Mesodermal cell (in vitro differentiated cells): ENCODE measurements at regions not wholly inside any gene's neighbourhood (a gene's known extent, or its start where the extent isn't known, plus 50 kb on each side); places are given as distances from the start of the nearest gene placed in this dataset.

Source experiments
- H3K27ac ChIP-seq: 2 replicates; pipeline ENCODE4 v1.7.0; 2013; ENCODE audit warnings: mild to moderate bottlenecking, low read depth, low read length, moderate library complexity; ENCODE audit not compliant: severe bottlenecking
- H3K36me3 ChIP-seq: 2 replicates; pipeline ENCODE4 v1.7.1; 2013; ENCODE audit warnings: mild to moderate bottlenecking, low read length, moderate library complexity; ENCODE audit not compliant: control insufficient read depth, insufficient read depth
- H3K4me1 ChIP-seq: one replicate; pipeline ENCODE4 v1.7.1; 2013; ENCODE audit warnings: mild to moderate bottlenecking, low read length; ENCODE audit not compliant: insufficient read depth, control insufficient read depth, poor library complexity, severe bottlenecking
- H3K4me3 ChIP-seq: 2 replicates; pipeline ENCODE4 v1.7.0; 2013; ENCODE audit warnings: low read length, control low read depth, mild to moderate bottlenecking; ENCODE audit not compliant: insufficient read depth, poor library complexity, severe bottlenecking; ENCODE audit errors: extremely low read depth
- H3K9me3 ChIP-seq: 2 replicates; pipeline ENCODE4 v1.7.1; 2013; ENCODE audit warnings: mild to moderate bottlenecking, low read length, moderate library complexity; ENCODE audit not compliant: control insufficient read depth
- WGBS, 2 experiments: methylation state at CpG; one replicate each; pipeline ENCODE4 v1.1.5; 2013; ENCODE audit warnings: missing lambda C conversion rate in 2 of 2; ENCODE audit not compliant: insufficient coverage in 2 of 2; 5-methylcytosine and 5-hydroxymethylcytosine counted together

- WGBS, 2 experiments, result 100% methylated on average over 1 to 2 of the region's 3 CpGs
- Histone ChIP-seq H3K4me3 (no peak overlapping the region), H3K27ac (no peak overlapping the region), H3K4me1 (peaks cover 3% of the 10 kb centered on the region), H3K9me3 (peaks cover 2% of the 10 kb centered on the region), H3K36me3 (no peaks in the 10 kb centered on the region)
These were observed 237.0 kb downstream of the IKZF2 start for GRCh38 chr2:212914392-212914791.

DNA sequence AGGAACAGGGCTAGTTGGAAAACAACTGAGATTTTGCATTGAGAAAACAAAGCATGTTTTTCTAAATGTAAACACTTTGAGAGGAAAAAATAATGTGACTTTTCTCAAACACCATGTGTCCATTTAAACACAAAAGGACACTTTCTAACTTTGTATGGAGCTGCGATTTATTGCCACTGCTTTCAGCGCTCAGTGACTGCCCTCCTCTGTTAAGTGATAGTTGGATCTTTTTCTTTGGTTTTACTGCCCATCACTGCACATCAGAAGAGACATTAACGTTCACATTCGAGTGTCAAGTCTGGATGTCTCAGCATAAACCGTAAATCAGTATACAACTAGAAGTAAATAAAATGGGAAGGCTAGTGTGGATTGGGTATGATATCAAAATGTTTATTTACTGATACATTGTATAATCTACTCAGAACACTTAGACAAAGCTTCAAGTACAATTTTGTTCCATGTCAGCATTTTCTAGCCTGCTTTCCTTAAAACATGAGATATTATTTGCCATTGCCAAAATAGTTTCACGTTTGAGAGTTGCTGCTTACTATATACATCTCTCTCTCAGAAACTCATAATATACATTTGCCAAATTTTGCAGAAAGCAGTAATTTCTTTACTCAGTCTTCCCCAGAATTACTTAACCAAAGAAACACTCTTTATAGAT lies 237.6 kb downstream of the IKZF2 start:
- no peak overlapping the region for H3K4me3 ChIP-seq
- 94 to 100% methylated on average over 1 to 3 of the region's 6 CpGs for WGBS, 2 experiments
- no peak overlapping the region for H3K27ac ChIP-seq
- H3K9me3 ChIP-seq, result peaks cover 5% of the 10 kb centered on the region
- H3K4me1 ChIP-seq, result peaks cover 3% of the 10 kb centered on the region
- H3K36me3 ChIP-seq, result no peaks in the 10 kb centered on the region

GRCh38 chr2:212912445-212913103 lies 238.8 kb downstream of the IKZF2 start:
- H3K9me3 ChIP-seq, result peaks cover 5% of the 10 kb centered on the region
- no peak overlapping the region for H3K27ac ChIP-seq
- H3K4me1 ChIP-seq, result peaks cover 3% of the 10 kb centered on the region
- H3K36me3 ChIP-seq, result no peaks in the 10 kb centered on the region
- no peak overlapping the region for H3K4me3 ChIP-seq
- 74 to 100% methylated on average over 3 to 4 of the region's 7 CpGs for WGBS, 2 experiments

GRCh38 chr2:212911011-212911410 lies 240.4 kb downstream of the IKZF2 start:
- Histone ChIP-seq H3K36me3 (no peaks in the 10 kb centered on the region), H3K9me3 (peaks cover 5% of the 10 kb centered on the region), H3K27ac (peak overlapping the region; percentile 39), H3K4me1 (peaks cover 4% of the 10 kb centered on the region), H3K4me3 (no peak overlapping the region)
- 90 to 100% methylated on average over 1 to 2 of the region's 4 CpGs for WGBS, 2 experiments

DNA sequence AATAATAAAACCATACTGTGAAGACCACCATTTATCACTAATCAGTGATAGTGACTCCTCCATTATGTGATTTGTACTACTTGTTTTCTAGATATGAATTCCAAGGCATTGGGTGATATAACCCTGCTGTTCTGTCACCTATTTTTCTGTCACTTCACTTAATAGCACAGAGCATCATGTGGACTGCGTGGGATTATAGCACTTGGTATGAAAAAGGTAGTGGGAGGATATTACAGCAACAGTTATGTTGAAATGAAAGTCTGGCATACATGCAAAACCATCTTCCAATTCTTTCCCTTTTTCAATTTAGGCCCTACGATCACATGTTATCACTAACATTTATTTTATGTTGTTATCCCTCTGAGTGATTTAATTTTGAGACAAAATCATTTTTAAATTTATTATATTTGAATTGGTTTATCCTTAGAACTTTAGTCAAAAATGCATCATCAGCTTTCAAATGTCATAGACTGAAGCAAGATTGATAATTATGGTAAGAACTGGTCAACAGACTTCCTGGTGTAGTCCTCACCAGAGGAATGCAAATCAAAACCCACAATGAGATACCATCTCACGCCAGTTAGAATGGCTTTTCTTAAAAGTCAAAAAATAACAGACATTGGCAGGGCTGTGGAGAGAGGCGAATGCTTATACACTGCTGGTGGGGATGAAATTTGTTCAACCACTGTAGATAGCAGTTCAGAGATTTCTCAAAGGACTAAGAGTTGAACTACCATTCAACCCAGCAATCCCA lies 242.6 kb downstream of the IKZF2 start:
- no peaks in the 10 kb centered on the region for H3K36me3 ChIP-seq
- peaks cover 5% of the 10 kb centered on the region for H3K9me3 ChIP-seq
- WGBS, 2 experiments, result 83% methylated on average over 1 of the region's 4 CpGs; no CpG with 5 or more reads in 1 of the 2 experiments
- peaks cover 11% of the 10 kb centered on the region for H3K4me1 ChIP-seq
- no peak overlapping the region for H3K27ac ChIP-seq
- H3K4me3 ChIP-seq, result no peak overlapping the region

GRCh38 chr2:212908031-212908430 lies 243.4 kb downstream of the IKZF2 start:
- Histone ChIP-seq H3K4me3 (no peak overlapping the region), H3K4me1 (peaks cover 8% of the 10 kb centered on the region), H3K27ac (no peak overlapping the region), H3K9me3 (peaks cover 5% of the 10 kb centered on the region), H3K36me3 (no peaks in the 10 kb centered on the region)
- WGBS, 2 experiments, result 97 to 100% methylated on average over 3 to 4 of the region's 5 CpGs

GRCh38 chr2:212906620-212907019 lies 244.8 kb downstream of the IKZF2 start:
- Histone ChIP-seq H3K27ac (no peak overlapping the region), H3K9me3 (peaks cover 5% of the 10 kb centered on the region), H3K36me3 (no peaks in the 10 kb centered on the region), H3K4me1 (peaks cover 8% of the 10 kb centered on the region), H3K4me3 (no peak overlapping the region)
- no CpG with 5 or more reads among the region's 5 CpGs for WGBS, 2 experiments

- Histone ChIP-seq H3K4me3 (no peak overlapping the region), H3K4me1 (peaks cover 8% of the 10 kb centered on the region), H3K9me3 (peaks cover 5% of the 10 kb centered on the region), H3K27ac (no peak overlapping the region), H3K36me3 (no peaks in the 10 kb centered on the region)
- WGBS, 2 experiments, result 92 to 93% methylated on average over 2 to 4 of the region's 6 CpGs
These were observed 245.7 kb downstream of the IKZF2 start for GRCh38 chr2:212905640-212906201.

DNA sequence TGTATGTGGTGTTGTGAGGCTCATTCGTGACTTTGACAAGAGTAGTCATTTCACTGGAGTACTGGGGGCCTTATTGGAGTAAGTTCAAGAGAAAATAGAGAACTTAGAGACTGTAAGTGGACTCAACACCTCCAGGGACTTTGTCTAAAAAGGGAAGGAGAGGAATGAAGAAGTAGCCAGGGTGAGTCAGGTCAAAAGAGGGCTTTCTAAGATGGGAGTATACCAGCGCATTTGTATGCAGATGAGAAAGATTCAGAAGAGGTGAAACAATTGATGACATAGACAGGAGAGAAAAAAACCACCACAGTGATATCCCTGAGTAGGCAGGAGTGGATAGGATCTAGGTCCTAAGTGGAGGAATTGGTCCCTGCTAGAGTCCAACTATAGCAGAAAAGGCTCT lies 246.8 kb downstream of the IKZF2 start:
- Histone ChIP-seq H3K9me3 (peaks cover 5% of the 10 kb centered on the region), H3K36me3 (no peaks in the 10 kb centered on the region), H3K4me3 (no peak overlapping the region), H3K27ac (no peak overlapping the region), H3K4me1 (peaks cover 8% of the 10 kb centered on the region)
- 93 to 100% methylated on average over 1 to 2 of the region's 2 CpGs for WGBS, 2 experiments

DNA sequence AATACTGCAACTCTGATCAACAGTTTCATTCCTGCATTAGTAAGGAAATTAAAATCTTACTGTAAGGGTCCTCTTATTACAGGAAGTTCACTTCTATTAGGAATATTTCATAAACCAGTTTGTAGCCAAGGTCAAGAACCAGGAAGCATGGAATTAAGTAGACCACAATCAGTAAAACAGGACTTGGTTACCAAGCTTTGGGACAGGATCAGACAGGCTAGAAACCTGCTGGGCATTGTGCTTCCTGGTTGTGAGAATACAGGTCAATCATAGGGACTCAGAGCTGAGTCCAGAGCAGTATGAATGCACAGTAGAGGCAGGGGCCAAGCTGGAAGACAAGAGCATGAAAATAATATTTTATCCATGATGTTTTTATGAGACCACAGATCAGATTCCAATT lies 248.0 kb downstream of the IKZF2 start:
- H3K36me3 ChIP-seq, result no peaks in the 10 kb centered on the region
- no peaks in the 10 kb centered on the region for H3K9me3 ChIP-seq
- no peak overlapping the region for H3K27ac ChIP-seq
- H3K4me3 ChIP-seq, result no peak overlapping the region
- peaks cover 8% of the 10 kb centered on the region for H3K4me1 ChIP-seq
